Ascending aorta (tissue), 2 donors: ENCODE measurements at regions not wholly inside any gene's neighbourhood (a gene's known extent, or its start where the extent isn't known, plus 50 kb on each side); places are given as distances from the start of the nearest gene placed in this dataset.

Experiments used
- DNase-seq, 2 donors: peaks; one replicate each; pipeline ENCODE4 v3.0.0-alpha.2; 2019; ENCODE audit warnings: low spot score in 2 of 2
- H3K27ac ChIP-seq, 2 donors: fragments of 200-600 bp; sonication (generic); one replicate each; pipeline ENCODE4 v1.5.1; 2016 to 2017; ENCODE audit warnings: mild to moderate bottlenecking in 1 of 2
- H3K27me3 ChIP-seq: fragments of 200-600 bp; sonication (generic); one replicate; pipeline ENCODE4 v1.5.1; 2017
- H3K36me3 ChIP-seq, 2 donors: fragments of 200-600 bp; sonication (generic); one replicate each; pipeline ENCODE4 v1.5.1; 2016
- H3K4me1 ChIP-seq, 2 donors: fragments of 200-600 bp; sonication (generic); one replicate each; pipeline ENCODE4 v1.5.1; 2016 to 2017; ENCODE audit warnings: mild to moderate bottlenecking in 1 of 2
- H3K4me3 ChIP-seq, 2 donors: fragments of 200-600 bp; sonication (generic); one replicate each; pipeline ENCODE4 v1.5.1; 2016 to 2017; ENCODE audit warnings: mild to moderate bottlenecking in 1 of 2
- H3K9me3 ChIP-seq, 2 donors: fragments of 200-600 bp; sonication (generic); one replicate each; pipeline ENCODE4 v1.5.1; 2016
- CTCF ChIP-seq, 3 experiments: fragments of 200-600 bp in 2 of 3; fragments of 450-650 bp in 1 of 3; sonication (generic) in 2 of 3; IDR thresholded peaks; one replicate each; pipeline ENCODE4 v1.5.1; 2016 to 2019; ENCODE audit warnings: antibody characterized with exemption in 3 of 3, mild to moderate bottlenecking in 1 of 3, moderate library complexity in 1 of 3
- intact Hi-C: fragments of 100-400 bp; cut with DNase I; formaldehyde crosslinking; loops from one replicate; pipeline ENCODE4 v1.15.1; 2023

DNA sequence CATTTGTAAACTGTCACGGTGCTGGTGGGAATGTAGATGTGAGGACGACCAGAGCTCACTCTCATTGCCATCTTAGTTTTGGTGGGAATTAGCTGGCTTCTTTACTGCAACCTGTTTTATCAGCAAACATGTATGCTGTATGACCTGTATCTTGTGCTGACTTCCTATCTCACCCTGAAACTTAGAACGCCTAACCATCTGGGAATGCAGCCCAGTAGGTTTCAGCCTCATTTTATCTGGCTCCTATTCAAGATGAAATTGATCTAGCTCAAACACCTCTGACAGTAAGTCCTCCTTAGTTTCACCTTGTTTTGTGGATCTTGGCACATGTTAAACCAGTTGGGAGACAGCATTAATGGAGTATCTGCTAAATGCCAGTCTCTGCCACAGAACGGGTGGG is 174.6 kb downstream of the HLX start:
- H3K4me3 ChIP-seq = no peak overlapping the region
- TF ChIP-seq CTCF (IDR thresholded peaks at IDR 0.05) = no peak
- no peak overlapping the region for H3K27ac ChIP-seq
- H3K27me3 ChIP-seq = no peaks in the 10 kb centered on the region
- DNase-seq = no peak
- H3K36me3 ChIP-seq = no peaks in the 10 kb centered on the region
- H3K9me3 ChIP-seq = peaks cover 0 to 7% of the 10 kb centered on the region in 2 donors
- intact Hi-C loops = no loop called here
- H3K4me1 ChIP-seq = no peaks in the 10 kb centered on the region

- H3K9me3 ChIP-seq = no peaks in the 10 kb centered on the region
- intact Hi-C loops = no loop called here
- no peak for TF ChIP-seq CTCF (IDR thresholded peaks at IDR 0.05)
- H3K27ac ChIP-seq = no peak overlapping the region
- DNase-seq = no peak
- no peaks in the 10 kb centered on the region for H3K4me1 ChIP-seq
- H3K36me3 ChIP-seq = no peaks in the 10 kb centered on the region
- no peaks in the 10 kb centered on the region for H3K27me3 ChIP-seq
- no peak overlapping the region for H3K4me3 ChIP-seq
Observed at GRCh38 chr1:221059506-221059905, 180.3 kb downstream of the HLX start.

DNA sequence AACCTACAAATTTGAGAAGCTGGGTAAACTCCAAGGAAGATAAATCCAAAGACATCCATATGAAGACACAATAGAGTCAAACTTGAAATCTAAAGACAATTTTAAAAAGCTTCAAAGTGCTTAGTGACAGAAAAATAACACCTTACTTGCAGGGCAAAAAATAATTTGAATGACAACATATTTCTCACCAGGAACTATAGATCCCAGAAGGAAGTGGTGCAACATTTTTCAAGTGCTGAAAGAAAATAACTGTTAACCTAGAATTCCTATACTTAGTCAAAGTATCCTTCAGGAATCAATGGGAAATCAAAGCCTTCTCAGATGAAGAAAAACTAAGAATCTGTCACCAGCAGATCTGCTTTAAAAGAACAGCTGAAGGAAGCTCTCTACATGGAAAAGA is 184.4 kb downstream of the HLX start:
- H3K27me3 ChIP-seq = no peaks in the 10 kb centered on the region
- no peak overlapping the region for H3K27ac ChIP-seq
- intact Hi-C loops = no loop called here
- no peak overlapping the region for H3K4me3 ChIP-seq
- no peaks in the 10 kb centered on the region for H3K9me3 ChIP-seq
- DNase-seq = no peak
- no peaks in the 10 kb centered on the region for H3K4me1 ChIP-seq
- H3K36me3 ChIP-seq = no peaks in the 10 kb centered on the region
- no peak for TF ChIP-seq CTCF (IDR thresholded peaks at IDR 0.05)

DNA sequence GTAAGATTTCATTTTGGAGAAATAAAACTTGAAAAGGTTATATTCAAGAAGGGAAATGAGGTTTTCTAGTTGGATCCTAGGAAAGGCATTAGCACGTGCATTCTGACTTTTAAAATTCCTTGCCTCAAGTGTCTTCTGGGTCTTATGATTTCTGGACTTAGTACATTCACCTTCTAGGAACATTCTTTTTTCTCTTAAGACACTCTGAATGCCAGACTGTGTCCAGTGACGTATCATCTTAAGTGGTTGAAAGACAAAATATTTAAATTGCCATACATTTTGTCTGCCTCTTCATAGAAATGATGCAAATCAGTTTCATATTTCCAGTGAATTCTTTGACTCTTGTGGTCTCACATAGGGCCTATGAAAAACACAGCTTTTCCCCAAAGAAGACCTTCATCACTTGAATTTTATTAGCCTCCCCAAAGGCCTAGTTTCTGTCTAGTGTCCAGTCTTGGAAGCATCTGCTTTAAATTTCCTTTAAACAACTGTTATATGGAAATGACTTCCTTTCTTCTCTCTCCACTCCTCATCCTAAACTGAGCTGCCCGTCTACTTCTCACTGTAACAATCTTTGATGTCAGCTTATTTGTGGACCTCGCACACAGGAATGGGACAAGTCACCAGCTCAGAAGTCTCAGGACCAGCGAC is 187.2 kb downstream of the HLX start:
- Histone ChIP-seq H3K27me3 (no peaks in the 10 kb centered on the region), H3K36me3 (no peaks in the 10 kb centered on the region), H3K9me3 (no peaks in the 10 kb centered on the region), H3K4me3 (no peak overlapping the region), H3K4me1 (no peaks in the 10 kb centered on the region), H3K27ac (no peak overlapping the region)
- intact Hi-C loops = no loop called here
- no peak for DNase-seq
- no peak for TF ChIP-seq CTCF (IDR thresholded peaks at IDR 0.05)

GRCh38 chr1:221067721-221068120 is 188.5 kb downstream of the HLX start:
- Histone ChIP-seq H3K4me1 (no peaks in the 10 kb centered on the region), H3K27me3 (no peaks in the 10 kb centered on the region), H3K27ac (no peak overlapping the region), H3K36me3 (no peaks in the 10 kb centered on the region), H3K4me3 (no peak overlapping the region), H3K9me3 (no peaks in the 10 kb centered on the region)
- TF ChIP-seq CTCF (IDR thresholded peaks at IDR 0.05) = no peak
- no peak for DNase-seq
- intact Hi-C loops = no loop called here
